Right ventricle myocardium inferior (tissue), 1 donor: ENCODE measurements at regions not wholly inside any gene's neighbourhood (a gene's known extent, or its start where the extent isn't known, plus 50 kb on each side); places are given as distances from the start of the nearest gene placed in this dataset.

ENCODE experiments used
- ATAC-seq: fragments of 200-7000 bp; cut with Tn5 transposase; one replicate; pipeline ENCODE4 v1.9.1; 2020; ENCODE audit warnings: mild to moderate bottlenecking, moderate library complexity
- DNase-seq: peaks from one replicate; pipeline ENCODE4 v3.0.0; 2021; ENCODE audit errors: missing footprints
- intact Hi-C: fragments of 100-400 bp; cut with DNase I; formaldehyde crosslinking; loops from one replicate; pipeline ENCODE4 v1.11.0; 2022
- donor health status: DM: no; HTN: yes; CAD: no; lungs with severe emphysema.

- no peak for ATAC-seq
- DNase-seq: no peak
- intact Hi-C loops: loop anchor here (5.0 kb wide), 1 partner anchor 113 kb away; no protein-coding TSS in a partner anchor
These were observed 137.7 kb upstream of the PFKP start for GRCh38 chr10:2929480-2930258.

- DNase-seq (no peak), ATAC-seq (peak; percentile 69)
- intact Hi-C loops: loop anchor here (5.0 kb wide), 1 partner anchor 114 kb away; no protein-coding TSS in a partner anchor
These were observed 139.1 kb upstream of the PFKP start for GRCh38 chr10:2927958-2928840.

GRCh38 chr10:2926918-2927660 is 140.3 kb upstream of the PFKP start:
- intact Hi-C loops: loop anchor here (5.0 kb wide), 1 partner anchor 115 kb away; no protein-coding TSS in a partner anchor
- DNase-seq: no peak
- no peak for ATAC-seq

- ATAC-seq (no peak), DNase-seq (peak; percentile 79)
- intact Hi-C loops: loop anchor here (5.0 kb wide), 1 partner anchor 117 kb away; no protein-coding TSS in a partner anchor
These were observed 141.7 kb upstream of the PFKP start for GRCh38 chr10:2925631-2926030.

- intact Hi-C loops: no loop called here
- ATAC-seq: no peak
- no peak for DNase-seq
These were observed 142.9 kb upstream of the PFKP start for GRCh38 chr10:2924431-2924830.

GRCh38 chr10:2921956-2922680 is 145.2 kb upstream of the PFKP start:
- no peak for DNase-seq
- intact Hi-C loops: no loop called here
- no peak for ATAC-seq

GRCh38 chr10:2920637-2921036 is 146.7 kb upstream of the PFKP start:
- ATAC-seq (no peak), DNase-seq (no peak)
- intact Hi-C loops: no loop called here

- intact Hi-C loops: no loop called here
- ATAC-seq (no peak), DNase-seq (no peak)
These were observed 147.2 kb upstream of the PFKP start for GRCh38 chr10:2920168-2920567.

GRCh38 chr10:2919016-2919415 is 148.3 kb upstream of the PFKP start:
- intact Hi-C loops: no loop called here
- ATAC-seq (no peak), DNase-seq (no peak)

- no peak for ATAC-seq
- no peak for DNase-seq
- intact Hi-C loops: no loop called here
These were observed 148.9 kb upstream of the PFKP start for GRCh38 chr10:2918489-2918888.

- DNase-seq: no peak
- intact Hi-C loops: no loop called here
- no peak for ATAC-seq
These were observed 149.4 kb upstream of the PFKP start for GRCh38 chr10:2917926-2918325.

GRCh38 chr10:2915412-2915811 is 151.9 kb upstream of the PFKP start:
- ATAC-seq: no peak
- intact Hi-C loops: no loop called here

GRCh38 chr10:2914741-2915140 is 152.6 kb upstream of the PFKP start:
- no peak for ATAC-seq
- DNase-seq: no peak

More at GRCh38 chr10:2915412-2915811, 151.9 kb upstream of the PFKP start:
- DNase-seq: no peak

GRCh38 chr10:2913474-2913873 is 153.9 kb upstream of the PFKP start:
- no peak for DNase-seq
- intact Hi-C loops: no loop called here
- no peak for ATAC-seq

More at GRCh38 chr10:2914741-2915140, 152.6 kb upstream of the PFKP start:
- intact Hi-C loops: no loop called here

GRCh38 chr10:2910656-2911055 is 156.7 kb upstream of the PFKP start:
- no peak for ATAC-seq
- intact Hi-C loops: no loop called here
- no peak for DNase-seq

GRCh38 chr10:2909921-2910320 is 157.4 kb upstream of the PFKP start:
- intact Hi-C loops: no loop called here
- ATAC-seq (no peak), DNase-seq (no peak)

GRCh38 chr10:2908851-2909630 is 158.3 kb upstream of the PFKP start:
- ATAC-seq: no peak
- intact Hi-C loops: no loop called here
- no peak for DNase-seq

GRCh38 chr10:2906974-2907373 is 160.4 kb upstream of the PFKP start:
- DNase-seq (no peak), ATAC-seq (no peak)
- intact Hi-C loops: no loop called here
